GM12878 (cell line): ENCODE measurements at regions not wholly inside any gene's neighbourhood (a gene's known extent, or its start where the extent isn't known, plus 50 kb on each side); places are given as distances from the start of the nearest gene placed in this dataset.

Source experiments
- CTCF ChIP-seq, 3 experiments: IDR thresholded peaks in 2 of 3; conservative IDR thresholded peaks in 1 of 3; 2 replicates each; pipeline ENCODE4 v1.5.1; 2011; ENCODE audit warnings: low read depth in 3 of 3, low read length in 3 of 3, mild to moderate bottlenecking in 3 of 3, control low read depth in 2 of 3, moderate library complexity in 2 of 3, inconsistent platforms in 1 of 3, mixed read lengths in 1 of 3; ENCODE audit not compliant: control insufficient read depth in 2 of 3, insufficient read depth in 1 of 3; ENCODE audit errors: extremely low read depth in 1 of 3
- CUX1 ChIP-seq: IDR thresholded peaks from 2 replicates; pipeline ENCODE4 v1.6.1; 2012; ENCODE audit warnings: improper control_type of control experiment, low read depth, low read length; ENCODE audit not compliant: insufficient replicate concordance
- GABPA ChIP-seq: IDR thresholded peaks from 2 replicates; pipeline ENCODE4 v1.6.1; 2014; ENCODE audit warnings: antibody characterized with exemption, low read depth, mild to moderate bottlenecking, inconsistent platforms
- LARP7 ChIP-seq: fragments of 450-650 bp; IDR thresholded peaks from 2 replicates; pipeline ENCODE4 v1.6.1; 2017; ENCODE audit warnings: mild to moderate bottlenecking
- ZBTB40 ChIP-seq: fragments of 450-650 bp; IDR thresholded peaks from 2 replicates; pipeline ENCODE4 v1.6.1; 2016; ENCODE audit warnings: mild to moderate bottlenecking, moderate library complexity, borderline replicate concordance

GRCh38 chr9:26684029-26684428 lies 208.6 kb downstream of the CAAP1 start (continued):
- no peak for TF ChIP-seq CTCF (IDR thresholded peaks at IDR 0.05 in 2 of 3, conservative IDR thresholded peaks at IDR 0.05 in 1 of 3; ENCODE audit: control insufficient read depth in 2 of 3, extremely low read depth in 1 of 3, insufficient read depth in 1 of 3, low read depth in 3 of 3, low read length in 3 of 3)
- TF ChIP-seq CUX1 = no peak
- no peak for TF ChIP-seq ZBTB40
- no peak for TF ChIP-seq LARP7
- no peak for TF ChIP-seq GABPA
